Natural killer cell treated with Interleukin-12 subunit alpha and Interleukin-12 subunit beta and Interleukin-15 and Interleukin-18, amount 100 ng/mL, for 72 hours (primary cell): ENCODE measurements at regions not wholly inside any gene's neighbourhood (a gene's known extent, or its start where the extent isn't known, plus 50 kb on each side); places are given as distances from the start of the nearest gene placed in this dataset.
"Not testable (repeated sequence)": the region's sequence is repeated elsewhere in the genome, so short reads cannot be mapped to it uniquely, and the experiment has no call there.

Experiments
- ATAC-seq, 2 donors: fragments of 150-1000 bp; cut with Tn5 transposase in 1 of 2; sonication (Bioruptor Pico), chemical (Tn5 transposase) in 1 of 2; 2 replicates each; pipeline ENCODE4 v1.10.0; 2021
- DNase-seq: peaks from one replicate; pipeline ENCODE4 v3.0.0; 2022; ENCODE audit warnings: low spot score
- H3K27ac Mint-ChIP-seq, 2 donors: 1 replicate in 1 of 2; 2 replicates in 1 of 2; pipeline ENCODE4 v1.8.0; 2022; ENCODE audit warnings: mixed read lengths in 2 of 2, mild to moderate bottlenecking in 1 of 2, moderate library complexity in 1 of 2
- H3K27me3 Mint-ChIP-seq, 2 donors: 1 replicate in 1 of 2; 2 replicates in 1 of 2; pipeline ENCODE4 v1.8.0; 2022; ENCODE audit warnings: mixed read lengths in 2 of 2
- H3K36me3 Mint-ChIP-seq: one replicate; pipeline ENCODE4 v1.8.0; 2022; ENCODE audit warnings: mixed read lengths
- H3K4me1 Mint-ChIP-seq, 2 donors: 1 replicate in 1 of 2; 2 replicates in 1 of 2; pipeline ENCODE4 v1.8.0; 2022; ENCODE audit warnings: low read depth in 2 of 2, mixed read lengths in 2 of 2, mild to moderate bottlenecking in 1 of 2
- H3K4me3 Mint-ChIP-seq: one replicate; pipeline ENCODE4 v1.8.0; 2022; ENCODE audit warnings: mixed read lengths
- H3K9me3 Mint-ChIP-seq: 2 replicates; pipeline ENCODE4 v1.8.0; 2022; ENCODE audit warnings: mixed read lengths

- H3K4me3 Mint-ChIP-seq, result no peak overlapping the region
- no peaks in the 10 kb centered on the region for H3K9me3 Mint-ChIP-seq
- peaks cover 2 to 5% of the 10 kb centered on the region in 2 donors for H3K27me3 Mint-ChIP-seq
- H3K27ac Mint-ChIP-seq, result no peak overlapping the region
- no peaks in the 10 kb centered on the region for H3K36me3 Mint-ChIP-seq
- no peaks in the 10 kb centered on the region for H3K4me1 Mint-ChIP-seq
- no peak for ATAC-seq
- DNase-seq, result no peak
Measured at GRCh38 chr4:169934794-169935429, 91.3 kb downstream of the MFAP3L start.

- no peak overlapping the region for H3K4me3 Mint-ChIP-seq
- H3K9me3 Mint-ChIP-seq, result no peaks in the 10 kb centered on the region
- H3K27me3 Mint-ChIP-seq, result peaks cover 2 to 6% of the 10 kb centered on the region in 2 donors
- H3K36me3 Mint-ChIP-seq, result no peaks in the 10 kb centered on the region
- H3K27ac Mint-ChIP-seq, result no peak overlapping the region
- ATAC-seq (no peak), DNase-seq (no peak)
- no peaks in the 10 kb centered on the region for H3K4me1 Mint-ChIP-seq
Measured at GRCh38 chr4:169933531-169933930, 92.7 kb downstream of the MFAP3L start.

GRCh38 chr4:169931964-169932363 lies 94.2 kb downstream of the MFAP3L start:
- Mint-ChIP-seq H3K9me3 (no peaks in the 10 kb centered on the region), H3K4me3 (no peak overlapping the region)

GRCh38 chr4:169930755-169931154 lies 95.4 kb downstream of the MFAP3L start:
- H3K9me3 Mint-ChIP-seq, ATAC-seq, H3K4me3 Mint-ChIP-seq, DNase-seq, H3K4me1 Mint-ChIP-seq, H3K27ac Mint-ChIP-seq, H3K36me3 Mint-ChIP-seq: not testable (repeated sequence)
- H3K27me3 Mint-ChIP-seq, result peaks cover 4 to 12% of the 10 kb centered on the region in 2 donors

More at GRCh38 chr4:169931964-169932363, 94.2 kb downstream of the MFAP3L start:
- Mint-ChIP-seq H3K27ac (no peak overlapping the region), H3K4me1 (no peaks in the 10 kb centered on the region), H3K27me3 (peaks cover 4 to 12% of the 10 kb centered on the region in 2 donors), H3K36me3 (no peaks in the 10 kb centered on the region)
- DNase-seq, result no peak
- no peak for ATAC-seq

- no peak overlapping the region for H3K4me3 Mint-ChIP-seq
- no peak overlapping the region for H3K27ac Mint-ChIP-seq
- ATAC-seq, result no peak
- no peak for DNase-seq
- H3K36me3 Mint-ChIP-seq, result no peaks in the 10 kb centered on the region
- no peaks in the 10 kb centered on the region for H3K4me1 Mint-ChIP-seq
- H3K27me3 Mint-ChIP-seq, result peaks cover 5 to 14% of the 10 kb centered on the region in 2 donors
- no peaks in the 10 kb centered on the region for H3K9me3 Mint-ChIP-seq
Measured at GRCh38 chr4:169927280-169927679, 98.9 kb downstream of the MFAP3L start.

GRCh38 chr4:169925678-169926077 lies 100.5 kb downstream of the MFAP3L start:
- DNase-seq (no peak), ATAC-seq (no peak)
- H3K9me3 Mint-ChIP-seq, result no peaks in the 10 kb centered on the region
- no peaks in the 10 kb centered on the region for H3K36me3 Mint-ChIP-seq
- H3K27me3 Mint-ChIP-seq, result peaks cover 7 to 19% of the 10 kb centered on the region in 2 donors
- H3K4me3 Mint-ChIP-seq, result no peak overlapping the region
- H3K4me1 Mint-ChIP-seq, result no peaks in the 10 kb centered on the region
- H3K27ac Mint-ChIP-seq, result no peak overlapping the region

- Mint-ChIP-seq H3K36me3 (no peaks in the 10 kb centered on the region), H3K9me3 (no peaks in the 10 kb centered on the region), H3K27ac (no peak overlapping the region), H3K27me3 (peaks cover 6 to 11% of the 10 kb centered on the region in 2 donors), H3K4me3 (no peak overlapping the region), H3K4me1 (no peaks in the 10 kb centered on the region)
- ATAC-seq, result no peak
- no peak for DNase-seq
Measured at GRCh38 chr4:169922632-169923276, 103.4 kb downstream of the MFAP3L start.

GRCh38 chr4:169921732-169922131 lies 104.5 kb downstream of the MFAP3L start:
- H3K9me3 Mint-ChIP-seq, result no peaks in the 10 kb centered on the region
- no peaks in the 10 kb centered on the region for H3K36me3 Mint-ChIP-seq
- ATAC-seq, result no peak
- no peak overlapping the region for H3K4me3 Mint-ChIP-seq
- peaks cover 6 to 11% of the 10 kb centered on the region in 2 donors for H3K27me3 Mint-ChIP-seq
- DNase-seq, result no peak
- no peak overlapping the region for H3K27ac Mint-ChIP-seq
- no peaks in the 10 kb centered on the region for H3K4me1 Mint-ChIP-seq

- Mint-ChIP-seq H3K27me3 (peaks cover 6 to 11% of the 10 kb centered on the region in 2 donors), H3K9me3 (no peaks in the 10 kb centered on the region), H3K4me1 (no peaks in the 10 kb centered on the region), H3K36me3 (no peaks in the 10 kb centered on the region), H3K27ac (no peak overlapping the region), H3K4me3 (no peak overlapping the region)
- ATAC-seq, result no peak
- no peak for DNase-seq
Measured at GRCh38 chr4:169921237-169921636, 105.0 kb downstream of the MFAP3L start.

- H3K27me3 Mint-ChIP-seq, result peaks cover 8 to 11% of the 10 kb centered on the region in 2 donors
- not testable (repeated sequence) for H3K9me3 Mint-ChIP-seq, H3K4me1 Mint-ChIP-seq, H3K4me3 Mint-ChIP-seq, H3K27ac Mint-ChIP-seq, H3K36me3 Mint-ChIP-seq, ATAC-seq, DNase-seq
Measured at GRCh38 chr4:169919194-169920124, 106.7 kb downstream of the MFAP3L start.

GRCh38 chr4:169915545-169915944 lies 110.7 kb downstream of the MFAP3L start:
- Mint-ChIP-seq H3K4me1 (no peaks in the 10 kb centered on the region), H3K36me3 (no peaks in the 10 kb centered on the region), H3K27me3 (peaks cover 0 to 10% of the 10 kb centered on the region in 2 donors), H3K9me3 (no peaks in the 10 kb centered on the region), H3K4me3 (no peak overlapping the region), H3K27ac (no peak overlapping the region)
- no peak for ATAC-seq
- no peak for DNase-seq

GRCh38 chr4:169914866-169915265 lies 111.3 kb downstream of the MFAP3L start:
- DNase-seq, result no peak
- ATAC-seq, result no peak
- no peak overlapping the region for H3K4me3 Mint-ChIP-seq
- H3K36me3 Mint-ChIP-seq, result no peaks in the 10 kb centered on the region
- H3K4me1 Mint-ChIP-seq, result no peaks in the 10 kb centered on the region
- no peaks in the 10 kb centered on the region for H3K9me3 Mint-ChIP-seq
- no peak overlapping the region for H3K27ac Mint-ChIP-seq
- H3K27me3 Mint-ChIP-seq, result peaks cover 0 to 9% of the 10 kb centered on the region in 2 donors

- Mint-ChIP-seq H3K27ac (no peak overlapping the region), H3K9me3 (no peaks in the 10 kb centered on the region), H3K27me3 (peaks cover 0 to 7% of the 10 kb centered on the region in 2 donors), H3K4me3 (no peak overlapping the region), H3K4me1 (no peaks in the 10 kb centered on the region), H3K36me3 (no peaks in the 10 kb centered on the region)
- DNase-seq (no peak), ATAC-seq (no peak)
Measured at GRCh38 chr4:169912996-169913395, 113.2 kb downstream of the MFAP3L start.

GRCh38 chr4:169909897-169910296 lies 116.3 kb downstream of the MFAP3L start:
- Mint-ChIP-seq H3K9me3 (no peaks in the 10 kb centered on the region), H3K4me1 (no peaks in the 10 kb centered on the region), H3K27ac (no peak overlapping the region), H3K4me3 (no peak overlapping the region), H3K27me3 (peaks cover 0 to 6% of the 10 kb centered on the region in 2 donors), H3K36me3 (no peaks in the 10 kb centered on the region)
- ATAC-seq (no peak), DNase-seq (no peak)
